Activated CD4-positive, CD25-positive, alpha-beta regulatory T cell treated with anti-CD3 and anti-CD28 coated beads, Interleukin-2, amount 50 U/mL, for 16 hours (primary cell): ENCODE measurements at regions not wholly inside any gene's neighbourhood (a gene's known extent, or its start where the extent isn't known, plus 50 kb on each side); places are given as distances from the start of the nearest gene placed in this dataset.

Experiments used
- DNase-seq: peaks from one replicate; pipeline ENCODE4 v3.0.0-alpha.2; 2020; ENCODE audit warnings: low read depth, low spot score

DNA sequence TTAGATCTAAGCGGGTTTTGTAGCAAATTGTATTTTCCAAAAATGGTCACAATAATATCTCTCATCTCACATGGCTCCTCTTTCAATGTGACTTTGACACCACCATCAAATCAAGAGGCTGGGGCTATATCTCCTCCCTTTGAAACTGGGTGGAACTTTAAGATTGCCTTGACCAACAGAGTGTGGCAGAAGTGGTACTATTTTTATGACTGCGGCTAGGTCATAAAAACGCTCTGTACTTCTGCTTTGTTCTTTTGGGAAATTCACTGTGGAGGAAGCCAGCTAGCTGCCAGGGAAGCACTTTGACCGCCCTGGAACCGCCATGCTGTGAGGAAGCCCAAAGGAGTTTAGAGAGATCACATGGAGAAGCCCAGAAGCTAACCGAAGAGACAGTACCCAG is 50.7 kb upstream of the ACOT11 start:
- DNase-seq = no peak

DNA sequence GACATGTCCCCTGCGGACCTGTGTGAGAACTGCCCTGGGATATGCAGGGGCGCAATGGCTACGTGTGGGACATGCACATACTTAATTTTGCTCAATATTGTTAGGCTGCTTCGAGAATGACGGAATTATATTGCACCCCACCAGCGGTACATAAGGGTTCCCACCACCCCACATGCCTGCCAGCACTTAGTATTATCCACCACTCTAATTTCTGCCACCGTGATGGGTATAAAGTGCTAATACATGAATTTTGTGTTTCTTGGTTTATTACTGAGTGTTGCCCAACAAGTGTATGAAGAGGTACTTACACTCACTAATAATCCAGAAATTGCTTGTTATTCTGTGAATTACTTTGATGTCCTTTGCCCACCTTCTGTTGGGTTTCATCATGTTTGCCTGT is 52.1 kb upstream of the ACOT11 start:
- DNase-seq = no peak

DNA sequence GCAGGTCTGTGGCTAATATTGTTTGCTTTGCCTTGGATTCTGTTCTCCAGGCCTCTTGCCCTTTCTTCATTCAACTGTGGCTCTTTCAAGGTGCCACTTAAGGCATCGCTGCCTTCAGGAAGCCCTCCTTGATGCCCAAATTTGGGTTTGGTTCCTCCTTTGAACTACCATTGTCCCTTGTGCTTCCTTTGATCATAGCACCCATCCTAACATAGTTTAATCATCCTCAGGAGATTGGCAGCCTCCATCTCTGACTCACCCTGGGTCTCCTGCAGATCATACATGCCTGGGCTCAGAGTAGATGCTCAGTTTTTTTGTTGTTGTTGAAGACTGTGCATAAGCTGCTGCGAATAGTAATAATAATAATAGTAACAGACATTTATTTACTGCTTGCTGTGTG is 54.4 kb upstream of the ACOT11 start:
- no peak for DNase-seq

- DNase-seq = no peak
Observed at GRCh38 chr1:54490361-54491248, 57.4 kb upstream of the ACOT11 start.

- DNase-seq = no peak
Observed at GRCh38 chr1:54489627-54490250, 58.3 kb upstream of the ACOT11 start.

- DNase-seq = peak; percentile 36
Observed at GRCh38 chr1:54488779-54489626, 59.0 kb upstream of the ACOT11 start.

- peak; percentile 34 for DNase-seq
Observed at GRCh38 chr1:54488065-54488750, 59.8 kb upstream of the ACOT11 start.

DNA sequence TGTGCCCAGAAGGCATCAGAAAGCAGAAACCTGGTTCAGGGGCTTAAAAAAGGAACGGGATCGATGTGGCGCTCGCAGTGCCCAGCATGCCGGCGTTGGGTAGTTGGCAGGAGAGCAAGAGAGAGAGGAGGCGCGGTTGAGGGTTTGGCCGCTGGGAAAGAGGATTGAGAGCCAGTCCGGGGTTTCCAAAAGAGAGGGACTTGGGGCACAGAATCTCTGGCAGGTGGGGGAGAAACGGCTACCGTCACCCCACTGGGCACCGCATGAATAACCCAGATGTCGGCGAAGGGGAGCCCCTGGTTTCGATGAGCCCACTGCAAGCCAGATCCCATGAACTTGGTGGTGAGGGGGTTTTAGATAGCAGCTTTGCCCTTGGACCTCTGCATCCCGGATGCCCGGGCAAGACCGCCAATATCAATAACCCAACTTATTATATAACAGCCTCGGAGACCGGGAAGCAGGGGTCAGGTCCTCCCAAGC is 60.4 kb upstream of the ACOT11 start:
- DNase-seq = no peak

DNA sequence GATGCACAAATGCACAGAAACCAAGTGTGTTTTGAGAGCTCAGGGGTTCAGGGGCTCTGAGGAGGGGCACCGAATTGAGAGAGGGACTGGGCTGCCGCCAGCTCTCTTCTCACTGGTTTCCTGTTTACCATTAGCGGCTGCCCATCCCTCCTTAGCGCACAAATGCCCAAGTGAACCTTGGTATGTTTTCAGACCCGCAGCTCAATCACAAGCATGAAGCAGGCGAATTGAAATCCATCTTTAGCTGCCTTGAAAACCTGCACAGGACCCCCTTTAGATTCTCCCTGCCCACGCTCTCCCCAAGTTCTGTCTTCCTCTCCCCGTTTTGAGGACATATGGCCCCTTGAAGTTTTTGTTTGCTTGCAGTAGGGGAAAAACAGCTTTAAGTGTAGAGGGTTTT is 61.1 kb upstream of the ACOT11 start:
- DNase-seq = no peak

DNA sequence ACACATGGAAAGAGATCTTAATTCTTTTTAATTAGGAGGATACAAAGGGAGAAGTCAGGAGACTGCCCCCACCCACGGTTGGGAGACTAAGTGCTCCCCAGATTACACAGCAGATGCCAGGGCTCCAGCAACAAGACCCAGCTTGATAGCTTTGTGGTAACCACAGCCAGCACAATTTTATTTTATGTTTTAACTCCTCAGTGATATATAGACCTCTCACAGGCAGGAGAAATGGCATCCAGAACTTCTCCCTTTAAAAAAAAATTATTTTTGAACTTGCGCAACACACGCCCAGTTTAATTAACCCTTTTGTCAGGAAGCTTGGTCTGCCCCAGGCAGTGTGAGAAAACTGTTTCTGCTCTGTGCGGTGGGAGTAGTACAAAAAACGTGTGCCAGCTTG is 62.6 kb upstream of the ACOT11 start:
- DNase-seq = no peak

DNA sequence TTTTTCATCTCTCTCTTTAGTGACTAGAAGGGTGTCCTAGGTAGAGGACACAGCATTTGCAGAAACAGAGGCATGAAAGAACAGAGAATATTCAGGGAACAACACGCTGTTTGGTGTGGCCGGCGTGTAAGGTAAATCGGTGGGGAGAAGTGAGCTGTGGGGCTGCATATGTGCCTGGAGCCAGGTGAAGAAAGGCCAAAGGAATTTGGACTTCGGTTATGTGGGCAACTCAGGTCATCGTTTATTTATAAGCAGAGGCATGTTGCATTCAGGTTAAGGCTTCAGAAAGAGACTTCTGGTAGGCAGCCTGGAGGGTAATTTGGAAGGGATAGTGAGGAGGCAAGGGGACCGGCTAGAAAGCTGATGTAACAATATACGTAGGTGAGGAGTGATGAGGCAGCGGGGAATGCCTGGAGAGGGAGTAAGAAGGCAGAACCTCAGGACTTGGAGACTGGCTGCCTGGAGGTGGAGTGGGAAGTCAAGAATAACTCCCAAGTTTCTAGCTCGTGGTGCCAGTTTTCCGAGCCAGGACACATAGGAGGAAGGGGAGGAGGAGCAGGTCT is 64.1 kb upstream of the ACOT11 start:
- DNase-seq = no peak

- DNase-seq = no peak
Observed at GRCh38 chr1:54481201-54481884, 66.7 kb upstream of the ACOT11 start.

GRCh38 chr1:54480525-54480848 is 67.5 kb upstream of the ACOT11 start:
- DNase-seq = no peak

DNA sequence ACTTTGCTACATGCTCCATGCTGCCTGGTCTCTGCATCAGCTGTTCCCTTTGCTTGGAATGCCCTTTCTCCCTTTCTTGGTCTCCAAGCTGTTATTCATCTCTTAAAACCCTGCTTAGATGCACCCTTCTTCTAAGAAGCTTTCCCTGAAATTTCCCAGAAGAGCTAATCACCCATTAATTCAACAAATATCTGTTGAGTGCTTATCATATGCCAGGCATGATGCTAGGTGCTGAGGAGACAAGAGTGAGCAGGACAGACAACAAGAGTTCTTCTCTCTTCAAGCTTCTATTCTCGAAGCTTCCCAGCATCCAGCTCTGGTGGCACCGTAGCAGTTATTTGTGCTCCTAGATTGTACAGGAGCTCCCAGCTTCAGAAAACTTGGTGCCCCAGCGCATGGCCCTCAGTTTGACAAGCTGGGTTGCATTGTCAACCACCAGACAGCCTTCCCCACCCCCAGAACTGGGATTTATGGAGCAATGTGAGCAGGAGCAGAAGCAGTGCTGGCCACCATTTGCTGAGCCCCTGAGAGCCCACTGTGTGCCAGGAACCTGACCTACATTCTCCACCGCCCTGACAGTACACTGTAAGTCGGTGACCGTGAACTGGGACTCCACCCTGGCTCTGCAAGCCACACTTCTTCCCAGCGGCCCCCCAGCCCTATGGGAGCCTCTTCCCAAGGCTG is 68.0 kb upstream of the ACOT11 start:
- no peak for DNase-seq

GRCh38 chr1:54479251-54479650 is 68.8 kb upstream of the ACOT11 start:
- no peak for DNase-seq

GRCh38 chr1:54477153-54477561 is 70.9 kb upstream of the ACOT11 start:
- DNase-seq = no peak

GRCh38 chr1:54476530-54477109 is 70.4 kb upstream of the SSBP3 start:
- DNase-seq = no peak

DNA sequence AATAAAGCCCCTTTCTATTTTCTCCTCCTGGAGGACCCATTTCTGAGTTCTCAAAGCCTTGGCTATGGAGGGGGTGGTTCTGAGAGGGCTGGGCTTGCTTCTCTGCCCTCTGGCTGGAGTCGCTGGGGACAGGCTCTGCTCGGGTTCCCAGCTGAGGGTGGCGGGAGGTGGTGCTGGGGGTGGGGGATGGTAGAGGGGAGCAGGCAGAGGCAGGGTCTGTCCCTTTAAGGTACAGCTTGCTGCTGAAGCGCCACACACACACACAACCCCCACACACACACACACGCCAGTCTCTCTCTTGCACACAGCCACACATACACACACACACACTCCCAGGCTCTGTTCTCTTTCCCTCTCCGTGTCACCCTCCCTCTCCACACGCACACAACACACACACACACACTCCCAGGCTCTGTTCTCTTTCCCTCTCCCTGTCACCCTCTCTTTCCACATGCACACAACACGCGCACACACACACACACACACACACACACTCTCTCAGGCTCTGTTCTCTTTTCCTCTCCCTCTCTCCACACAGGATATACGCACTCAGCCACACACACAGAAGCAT is 69.8 kb upstream of the SSBP3 start:
- no peak for DNase-seq

GRCh38 chr1:54475357-54475881 is 69.2 kb upstream of the SSBP3 start:
- no peak for DNase-seq
